ENCODE measurements at regions not wholly inside any gene's neighbourhood (a gene's known extent, or its start where the extent isn't known, plus 50 kb on each side); places are given as distances from the start of the nearest gene placed in this dataset.

DNA sequence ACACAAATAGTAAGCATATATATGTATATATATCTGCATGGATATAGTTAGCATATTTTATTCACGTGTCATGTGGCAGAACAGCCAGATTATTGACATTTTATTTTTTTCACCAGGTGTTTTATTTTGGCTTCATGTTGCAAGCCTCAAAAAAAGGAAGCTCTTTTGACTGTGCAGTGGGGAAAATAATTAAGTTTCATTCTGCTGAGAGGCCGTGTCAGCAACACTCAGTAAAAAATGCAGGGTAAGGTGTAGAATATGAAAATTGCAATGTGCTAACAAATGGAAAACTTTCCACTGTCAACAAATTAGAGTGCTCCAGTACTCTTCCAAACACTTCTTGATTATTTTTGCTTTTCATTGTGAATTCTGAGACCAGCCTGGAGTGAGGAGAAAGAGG, 511.5 kb downstream of the GLUD2 start:
- in situ Hi-C loops (cut with MboI) (no loop called here), intact Hi-C loops (cut with micrococcal nuclease) (no loop called here)
- Histone ChIP-seq H4K20me1 (replicated peaks; ENCODE audit: control insufficient read depth, insufficient read depth, low read length) (no peaks in the 10 kb centered on the region), H3K27me3 (ENCODE audit: control insufficient read depth in 2 of 2, insufficient read depth in 2 of 2, low read length in 2 of 2) (no peaks in the 10 kb centered on the region), H2AFZ (ENCODE audit: low read depth, low read length) (no peak overlapping the region), H3K9me3 (replicated peaks; ENCODE audit: control insufficient read depth, insufficient read depth, low read depth, low read length) (no peaks in the 10 kb centered on the region), H3K27ac (ENCODE audit: extremely low read depth, low read depth, low read length) (no peak overlapping the region), H3K9me1 (ENCODE audit: control insufficient read depth, insufficient read depth, low read length) (no peaks in the 10 kb centered on the region), H3K4me3 (no peak overlapping the region), H3K36me3 (ENCODE audit: control insufficient read depth, insufficient read depth, low read length) (no peaks in the 10 kb centered on the region), H3K9ac (ENCODE audit: insufficient read depth in 1 of 2, low read depth in 2 of 2, low read length in 2 of 2) (no peak overlapping the region), H3K4me2 (ENCODE audit: insufficient read depth, low read length) (no peak overlapping the region), H3K79me2 (ENCODE audit: control insufficient read depth, insufficient read depth, low read length) (no peaks in the 10 kb centered on the region), H3K4me1 (replicated peaks in 1 of 2; ENCODE audit: control insufficient read depth in 2 of 2, insufficient read depth in 2 of 2, low read length in 2 of 2) (no peaks in the 10 kb centered on the region)
- BruUV-seq (replicated peaks) = no TSS peak
- FAIRE-seq (no peak), ATAC-seq (no peak), DNase-seq (ENCODE audit: extremely low read depth in 1 of 4, low spot score in 3 of 4) (no peak)
- POLR2A ChIA-PET = no interaction called here
- 64% methylated on average over 1 of the region's 2 CpGs for WGBS (ENCODE audit: insufficient coverage, low coverage, missing lambda C conversion rate)
- no peak for TF ChIP-seq ELF2 (CRISPR knock-in tag; IDR thresholded peaks at IDR 0.05)
- TF ChIP-seq, protein P1, sequence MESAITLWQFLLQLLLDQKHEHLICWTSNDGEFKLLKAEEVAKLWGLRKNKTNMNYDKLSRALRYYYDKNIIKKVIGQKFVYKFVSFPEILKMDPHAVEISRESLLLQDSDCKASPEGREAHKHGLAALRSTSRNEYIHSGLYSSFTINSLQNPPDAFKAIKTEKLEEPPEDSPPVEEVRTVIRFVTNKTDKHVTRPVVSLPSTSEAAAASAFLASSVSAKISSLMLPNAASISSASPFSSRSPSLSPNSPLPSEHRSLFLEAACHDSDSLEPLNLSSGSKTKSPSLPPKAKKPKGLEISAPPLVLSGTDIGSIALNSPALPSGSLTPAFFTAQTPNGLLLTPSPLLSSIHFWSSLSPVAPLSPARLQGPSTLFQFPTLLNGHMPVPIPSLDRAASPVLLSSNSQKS (CRISPR knock-in tag; IDR thresholded peaks at IDR 0.05) = no peak
- CTCF ChIA-PET (ENCODE audit: low intra/inter-chr PET ratio) = no interaction called here

DNA sequence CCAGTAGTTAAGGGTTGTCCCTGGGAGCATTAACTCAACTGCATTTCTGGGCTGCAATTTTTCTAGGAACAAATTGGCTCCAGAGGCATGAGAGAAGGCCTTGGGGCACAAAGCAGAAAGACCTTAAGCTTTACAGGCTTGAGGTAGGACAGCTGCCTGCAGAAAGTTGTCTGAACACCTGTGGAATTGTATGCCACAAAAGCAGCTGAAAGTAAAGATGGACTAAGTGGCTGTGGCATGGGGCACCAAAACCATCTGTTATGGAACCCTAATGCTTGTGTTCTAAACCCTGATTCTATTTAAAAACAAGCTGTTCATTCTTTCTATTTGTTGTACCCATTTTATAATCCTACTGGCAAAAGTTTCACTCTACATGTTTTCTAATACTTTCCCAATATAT, 515.2 kb downstream of the GLUD2 start:
- Histone ChIP-seq H2AFZ (ENCODE audit: low read depth, low read length) (no peak overlapping the region), H3K9me1 (ENCODE audit: control insufficient read depth, insufficient read depth, low read length) (no peaks in the 10 kb centered on the region), H3K27ac (ENCODE audit: extremely low read depth, low read depth, low read length) (no peak overlapping the region), H3K9me3 (replicated peaks; ENCODE audit: control insufficient read depth, insufficient read depth, low read depth, low read length) (no peaks in the 10 kb centered on the region), H4K20me1 (replicated peaks; ENCODE audit: control insufficient read depth, insufficient read depth, low read length) (no peaks in the 10 kb centered on the region), H3K36me3 (ENCODE audit: control insufficient read depth, insufficient read depth, low read length) (no peaks in the 10 kb centered on the region), H3K27me3 (ENCODE audit: control insufficient read depth in 2 of 2, insufficient read depth in 2 of 2, low read length in 2 of 2) (no peaks in the 10 kb centered on the region), H3K4me1 (replicated peaks in 1 of 2; ENCODE audit: control insufficient read depth in 2 of 2, insufficient read depth in 2 of 2, low read length in 2 of 2) (no peaks in the 10 kb centered on the region), H3K4me3 (no peak overlapping the region), H3K79me2 (ENCODE audit: control insufficient read depth, insufficient read depth, low read length) (no peaks in the 10 kb centered on the region), H3K4me2 (ENCODE audit: insufficient read depth, low read length) (no peak overlapping the region), H3K9ac (ENCODE audit: insufficient read depth in 1 of 2, low read depth in 2 of 2, low read length in 2 of 2) (no peak overlapping the region)
- BruUV-seq (replicated peaks) = no TSS peak
- no peak for FAIRE-seq
- ChIA-PET POLR2A (no interaction called here), CTCF (ENCODE audit: low intra/inter-chr PET ratio) (no interaction called here)
- in situ Hi-C loops (cut with MboI) = no loop called here
- no peak for DNase-seq (ENCODE audit: extremely low read depth in 1 of 4, low spot score in 3 of 4)
- ATAC-seq = no peak
- intact Hi-C loops (cut with micrococcal nuclease) = no loop called here
- TF ChIP-seq ZBTB17 (CRISPR knock-in tag; IDR thresholded peaks at IDR 0.05) (no peak), KDM2B (CRISPR knock-in tag; IDR thresholded peaks at IDR 0.05) (no peak), NFYB (IDR thresholded peaks at IDR 0.05; ENCODE audit: extremely low read depth, insufficient read length) (no peak), MCM7 (IDR thresholded peaks at IDR 0.05) (no peak), SMAD2 (IDR thresholded peaks at IDR 0.05; ENCODE audit: low read depth, low read length) (no peak), C11orf30 (IDR thresholded peaks at IDR 0.05; ENCODE audit: low read depth) (no peak), ZNF239 (CRISPR knock-in tag; IDR thresholded peaks at IDR 0.05) (no peak), KLF1 (tag; IDR thresholded peaks at IDR 0.05) (no peak)
- TF ChIP-seq, protein P2, sequence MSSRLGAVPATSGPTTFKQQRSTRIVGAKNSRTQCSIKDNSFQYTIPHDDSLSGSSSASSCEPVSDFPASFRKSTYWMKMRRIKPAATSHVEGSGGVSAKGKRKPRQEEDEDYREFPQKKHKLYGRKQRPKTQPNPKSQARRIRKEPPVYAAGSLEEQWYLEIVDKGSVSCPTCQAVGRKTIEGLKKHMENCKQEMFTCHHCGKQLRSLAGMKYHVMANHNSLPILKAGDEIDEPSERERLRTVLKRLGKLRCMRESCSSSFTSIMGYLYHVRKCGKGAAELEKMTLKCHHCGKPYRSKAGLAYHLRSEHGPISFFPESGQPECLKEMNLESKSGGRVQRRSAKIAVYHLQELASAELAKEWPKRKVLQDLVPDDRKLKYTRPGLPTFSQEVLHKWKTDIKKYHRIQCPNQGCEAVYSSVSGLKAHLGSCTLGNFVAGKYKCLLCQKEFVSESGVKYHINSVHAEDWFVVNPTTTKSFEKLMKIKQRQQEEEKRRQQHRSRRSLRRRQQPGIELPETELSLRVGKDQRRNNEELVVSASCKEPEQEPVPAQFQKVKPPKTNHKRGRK (tag; IDR thresholded peaks at IDR 0.05) = no peak
- TF ChIP-seq, protein P3, sequence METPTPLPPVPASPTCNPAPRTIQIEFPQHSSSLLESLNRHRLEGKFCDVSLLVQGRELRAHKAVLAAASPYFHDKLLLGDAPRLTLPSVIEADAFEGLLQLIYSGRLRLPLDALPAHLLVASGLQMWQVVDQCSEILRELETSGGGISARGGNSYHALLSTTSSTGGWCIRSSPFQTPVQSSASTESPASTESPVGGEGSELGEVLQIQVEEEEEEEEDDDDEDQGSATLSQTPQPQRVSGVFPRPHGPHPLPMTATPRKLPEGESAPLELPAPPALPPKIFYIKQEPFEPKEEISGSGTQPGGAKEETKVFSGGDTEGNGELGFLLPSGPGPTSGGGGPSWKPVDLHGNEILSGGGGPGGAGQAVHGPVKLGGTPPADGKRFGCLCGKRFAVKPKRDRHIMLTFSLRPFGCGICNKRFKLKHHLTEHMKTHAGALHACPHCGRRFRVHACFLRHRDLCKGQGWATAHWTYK (CRISPR knock-in tag; IDR thresholded peaks at IDR 0.05) = no peak
- TF ChIP-seq, protein P4, sequence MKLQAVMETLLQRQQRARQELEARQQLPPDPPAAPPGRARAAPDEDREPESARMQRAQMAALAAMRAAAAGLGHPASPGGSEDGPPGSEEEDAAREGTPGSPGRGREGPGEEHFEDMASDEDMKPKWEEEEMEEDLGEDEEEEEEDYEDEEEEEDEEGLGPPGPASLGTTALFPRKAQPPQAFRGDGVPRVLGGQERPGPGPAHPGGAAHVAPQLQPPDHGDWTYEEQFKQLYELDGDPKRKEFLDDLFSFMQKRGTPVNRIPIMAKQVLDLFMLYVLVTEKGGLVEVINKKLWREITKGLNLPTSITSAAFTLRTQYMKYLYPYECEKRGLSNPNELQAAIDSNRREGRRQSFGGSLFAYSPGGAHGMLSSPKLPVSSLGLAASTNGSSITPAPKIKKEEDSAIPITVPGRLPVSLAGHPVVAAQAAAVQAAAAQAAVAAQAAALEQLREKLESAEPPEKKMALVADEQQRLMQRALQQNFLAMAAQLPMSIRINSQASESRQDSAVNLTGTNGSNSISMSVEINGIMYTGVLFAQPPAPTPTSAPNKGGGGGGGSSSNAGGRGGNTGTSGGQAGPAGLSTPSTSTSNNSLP (IDR thresholded peaks at IDR 0.05; ENCODE audit: borderline replicate concordance, low read depth, low read length) = no peak

All from K562 (cell line).